Right atrium auricular region (tissue), 2 donors: ENCODE measurements at regions not wholly inside any gene's neighbourhood (a gene's known extent, or its start where the extent isn't known, plus 50 kb on each side); places are given as distances from the start of the nearest gene placed in this dataset.

Source experiments
- DNase-seq: peaks from one replicate; pipeline ENCODE4 v3.0.0-alpha.2; 2019; ENCODE audit warnings: low spot score
- H3K27ac ChIP-seq, 2 donors: fragments of 200-600 bp; sonication (generic); 1 replicate in 1 of 2; 2 replicates in 1 of 2; pipeline ENCODE4 v1.5.1; 2016 to 2019
- H3K27me3 ChIP-seq, 2 donors: fragments of 200-600 bp; sonication (generic); one replicate each; pipeline versions ENCODE4 v1.5.1 to v1.6.0; 2017 to 2019
- H3K36me3 ChIP-seq: fragments of 200-600 bp; sonication (generic); one replicate; pipeline ENCODE4 v1.5.1; 2016
- H3K4me1 ChIP-seq, 2 donors: fragments of 200-600 bp; sonication (generic); one replicate each; pipeline versions ENCODE4 v1.5.1 to v1.6.0; 2017 to 2019
- H3K4me3 ChIP-seq, 2 donors: fragments of 200-600 bp; sonication (generic); 1 replicate in 1 of 2; 2 replicates in 1 of 2; pipeline ENCODE4 v1.5.1; 2017 to 2019; ENCODE audit warnings: mild to moderate bottlenecking in 1 of 2, moderate library complexity in 1 of 2
- H3K9me3 ChIP-seq, 2 donors: fragments of 200-600 bp; sonication (generic); one replicate each; pipeline ENCODE4 v1.5.1; 2019
- CTCF ChIP-seq, 2 donors: fragments of 200-600 bp; sonication (generic); IDR thresholded peaks; one replicate each; pipeline ENCODE4 v1.5.1; 2019; ENCODE audit warnings: antibody characterized with exemption in 2 of 2

GRCh38 chr9:99406939-99407338 lies 184.9 kb downstream of the SEC61B start:
- H3K9me3 ChIP-seq: no peaks in the 10 kb centered on the region
- no peaks in the 10 kb centered on the region for H3K27me3 ChIP-seq
- H3K27ac ChIP-seq: peak overlapping the region in 1 of 2 donors; percentile 19
- H3K4me3 ChIP-seq: no peak overlapping the region
- no peak for TF ChIP-seq CTCF (IDR thresholded peaks at IDR 0.05)
- no peaks in the 10 kb centered on the region for H3K4me1 ChIP-seq
- H3K36me3 ChIP-seq: no peaks in the 10 kb centered on the region
- DNase-seq: no peak

GRCh38 chr9:99411068-99411467 lies 189.0 kb downstream of the SEC61B start:
- no peaks in the 10 kb centered on the region for H3K4me1 ChIP-seq
- H3K9me3 ChIP-seq: no peaks in the 10 kb centered on the region
- no peaks in the 10 kb centered on the region for H3K27me3 ChIP-seq
- no peaks in the 10 kb centered on the region for H3K36me3 ChIP-seq
- no peak overlapping the region for H3K27ac ChIP-seq
- no peak overlapping the region for H3K4me3 ChIP-seq
- TF ChIP-seq CTCF (IDR thresholded peaks at IDR 0.05): no peak
- no peak for DNase-seq

GRCh38 chr9:99411479-99412115 lies 189.5 kb downstream of the SEC61B start:
- no peaks in the 10 kb centered on the region for H3K9me3 ChIP-seq
- no peaks in the 10 kb centered on the region for H3K27me3 ChIP-seq
- no peak overlapping the region for H3K4me3 ChIP-seq
- TF ChIP-seq CTCF (IDR thresholded peaks at IDR 0.05): no peak
- H3K4me1 ChIP-seq: no peaks in the 10 kb centered on the region
- DNase-seq: no peak
- H3K36me3 ChIP-seq: no peaks in the 10 kb centered on the region
- peak overlapping the region in 1 of 2 donors; percentile 27 for H3K27ac ChIP-seq

GRCh38 chr9:99412606-99413005 lies 190.5 kb downstream of the SEC61B start:
- Histone ChIP-seq H3K27me3 (no peaks in the 10 kb centered on the region), H3K4me1 (no peaks in the 10 kb centered on the region), H3K9me3 (no peaks in the 10 kb centered on the region), H3K27ac (no peak overlapping the region), H3K4me3 (no peak overlapping the region), H3K36me3 (no peaks in the 10 kb centered on the region)
- DNase-seq: no peak
- no peak for TF ChIP-seq CTCF (IDR thresholded peaks at IDR 0.05)

- H3K27me3 ChIP-seq: no peaks in the 10 kb centered on the region
Measured at GRCh38 chr9:99414321-99414720, 192.2 kb downstream of the SEC61B start.

More at GRCh38 chr9:99414321-99414720, 192.2 kb downstream of the SEC61B start:
- H3K4me3 ChIP-seq: no peak overlapping the region
- H3K36me3 ChIP-seq: no peaks in the 10 kb centered on the region
- H3K9me3 ChIP-seq: no peaks in the 10 kb centered on the region
- DNase-seq: no peak
- no peaks in the 10 kb centered on the region for H3K4me1 ChIP-seq
- no peak overlapping the region for H3K27ac ChIP-seq
- TF ChIP-seq CTCF (IDR thresholded peaks at IDR 0.05): no peak
